ENCODE measurements at regions not wholly inside any gene's neighbourhood (a gene's known extent, or its start where the extent isn't known, plus 50 kb on each side); places are given as distances from the start of the nearest gene placed in this dataset.

- no peak for TF ChIP-seq CHD7 (IDR thresholded peaks at IDR 0.05; ENCODE audit: low read depth, low read length)
- TF ChIP-seq HIVEP1 (CRISPR knock-in tag; IDR thresholded peaks at IDR 0.05), result no peak
- TF ChIP-seq, protein P1, sequence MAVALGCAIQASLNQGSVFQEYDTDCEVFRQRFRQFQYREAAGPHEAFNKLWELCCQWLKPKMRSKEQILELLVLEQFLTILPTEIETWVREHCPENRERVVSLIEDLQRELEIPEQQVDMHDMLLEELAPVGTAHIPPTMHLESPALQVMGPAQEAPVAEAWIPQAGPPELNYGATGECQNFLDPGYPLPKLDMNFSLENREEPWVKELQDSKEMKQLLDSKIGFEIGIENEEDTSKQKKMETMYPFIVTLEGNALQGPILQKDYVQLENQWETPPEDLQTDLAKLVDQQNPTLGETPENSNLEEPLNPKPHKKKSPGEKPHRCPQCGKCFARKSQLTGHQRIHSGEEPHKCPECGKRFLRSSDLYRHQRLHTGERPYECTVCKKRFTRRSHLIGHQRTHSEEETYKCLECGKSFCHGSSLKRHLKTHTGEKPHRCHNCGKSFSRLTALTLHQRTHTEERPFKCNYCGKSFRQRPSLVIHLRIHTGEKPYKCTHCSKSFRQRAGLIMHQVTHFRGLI (CRISPR knock-in tag; IDR thresholded peaks at IDR 0.05), result no peak
- TF ChIP-seq NFATC3 (IDR thresholded peaks at IDR 0.05), result no peak
- TF ChIP-seq FOXM1 (IDR thresholded peaks at IDR 0.05; ENCODE audit: low read depth), result no peak
- no peak for TF ChIP-seq FOXM1 (CRISPR knock-in tag; IDR thresholded peaks at IDR 0.05; ENCODE audit: low read depth)
Measured at GRCh38 chrX:51155566-51155965, 177.1 kb upstream of the NUDT10 start (continued).
